A549 (cell line): ENCODE measurements at regions not wholly inside any gene's neighbourhood (a gene's known extent, or its start where the extent isn't known, plus 50 kb on each side); places are given as distances from the start of the nearest gene placed in this dataset.
"Not testable (repeated sequence)": the region's sequence is repeated elsewhere in the genome, so short reads cannot be mapped to it uniquely, and the experiment has no call there.

Experiments used
- FOSL2 ChIP-seq, 2 experiments: fragments of 450-650 bp in 1 of 2; fragments of >200 bp in 1 of 2; sonication (Bioruptor Twin) in 1 of 2; formaldehyde crosslinking; IDR thresholded peaks; 2 replicates each; pipeline versions ENCODE4 v1.5.0 to v1.6.1; 2016 to 2020; ENCODE audit warnings: mild to moderate bottlenecking in 1 of 2, moderate library complexity in 1 of 2
- GATA3 ChIP-seq: IDR thresholded peaks from 2 replicates; pipeline ENCODE4 v1.6.1; 2012; ENCODE audit warnings: borderline replicate concordance
- MAFK ChIP-seq: fragments of 450-650 bp; IDR thresholded peaks from 2 replicates; pipeline ENCODE4 v1.6.1; 2014; ENCODE audit not compliant: partially characterized antibody
- PHF8 ChIP-seq: fragments of 200-600 bp; sonication (generic); IDR thresholded peaks from 2 replicates; pipeline ENCODE4 v1.6.1; 2016; ENCODE audit warnings: low read depth, mild to moderate bottlenecking, antibody characterized with exemption, moderate library complexity, borderline replicate concordance
- POLR2A ChIP-seq: IDR thresholded peaks from 2 replicates; pipeline ENCODE4 v1.6.1; 2012; ENCODE audit warnings: mild to moderate bottlenecking, low read length
- RAD21 ChIP-seq, 2 experiments: fragments of >200 bp in 1 of 2; sonication (Bioruptor Twin) in 1 of 2; formaldehyde crosslinking in 1 of 2; IDR thresholded peaks in 1 of 2; conservative IDR thresholded peaks in 1 of 2; 2 replicates in 1 of 2; 3 replicates in 1 of 2; pipeline ENCODE4 v1.6.1; 2012 to 2018; ENCODE audit warnings: inconsistent platforms in 1 of 2
- TP53 ChIP-seq: fragments of 250-450 bp; sonication (Bioruptor Pico); IDR thresholded peaks from 2 replicates; pipeline ENCODE4 v1.5.0; 2021; ENCODE audit warnings: mild to moderate bottlenecking, moderate library complexity
- TF ChIP-seq, protein P1 (sequence below): fragments of 450-650 bp; IDR thresholded peaks from 2 replicates; pipeline ENCODE4 v1.6.1; 2014; ENCODE audit warnings: antibody characterized with exemption
- TF ChIP-seq, protein P2 (sequence below): fragments of >200 bp; sonication (Bioruptor Twin); formaldehyde crosslinking; IDR thresholded peaks from 3 replicates; pipeline ENCODE4 v1.5.1; 2016
- TF ChIP-seq, protein P3 (sequence below): fragments of >200 bp; sonication (Bioruptor Twin); formaldehyde crosslinking; IDR thresholded peaks from 3 replicates; pipeline ENCODE4 v1.6.1; 2016
- TF ChIP-seq, protein P4 (sequence below): IDR thresholded peaks from 2 replicates; pipeline ENCODE4 v1.6.1; 2012
- TF ChIP-seq, protein P5 (sequence below): fragments of 250-450 bp; sonication (Bioruptor Pico); IDR thresholded peaks from 2 replicates; pipeline ENCODE4 v1.5.0; 2021; ENCODE audit warnings: mild to moderate bottlenecking, moderate library complexity, borderline replicate concordance

DNA sequence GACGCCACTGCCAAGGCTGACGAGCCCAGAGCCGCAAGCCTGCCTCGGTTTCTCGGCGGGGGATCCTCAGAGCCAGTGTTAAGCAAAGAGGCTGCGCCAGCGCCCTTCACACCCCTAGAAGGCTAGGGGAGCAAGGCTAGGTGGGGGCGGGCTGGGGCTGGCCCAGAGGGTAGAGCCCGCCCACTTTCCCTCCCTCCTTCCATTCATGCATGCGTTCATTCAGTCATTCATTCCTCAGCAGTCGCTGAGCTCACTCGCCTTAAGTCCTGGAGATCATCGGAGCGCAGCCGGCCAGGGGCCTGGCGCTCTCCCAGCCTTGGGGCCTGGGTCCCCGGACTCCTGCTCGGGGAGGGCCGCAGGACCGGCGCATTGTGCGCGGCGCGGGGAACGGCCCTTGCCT is 5499.6 kb upstream of the TPTE start:
- TF ChIP-seq POLR2A; MAFK; GATA3; FOSL2 (IDR thresholded peaks at IDR 0.05); FOSL2 (CRISPR knock-in tag; IDR thresholded peaks at IDR 0.05); RAD21 (conservative IDR thresholded peaks at IDR 0.05 in 1 of 2, IDR thresholded peaks at IDR 0.05 in 1 of 2); PHF8; TP53 (CRISPR knock-in tag): not testable (repeated sequence)
- TF ChIP-seq, protein P1, sequence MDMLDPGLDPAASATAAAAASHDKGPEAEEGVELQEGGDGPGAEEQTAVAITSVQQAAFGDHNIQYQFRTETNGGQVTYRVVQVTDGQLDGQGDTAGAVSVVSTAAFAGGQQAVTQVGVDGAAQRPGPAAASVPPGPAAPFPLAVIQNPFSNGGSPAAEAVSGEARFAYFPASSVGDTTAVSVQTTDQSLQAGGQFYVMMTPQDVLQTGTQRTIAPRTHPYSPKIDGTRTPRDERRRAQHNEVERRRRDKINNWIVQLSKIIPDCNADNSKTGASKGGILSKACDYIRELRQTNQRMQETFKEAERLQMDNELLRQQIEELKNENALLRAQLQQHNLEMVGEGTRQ = not testable (repeated sequence)
- TF ChIP-seq, protein P2, sequence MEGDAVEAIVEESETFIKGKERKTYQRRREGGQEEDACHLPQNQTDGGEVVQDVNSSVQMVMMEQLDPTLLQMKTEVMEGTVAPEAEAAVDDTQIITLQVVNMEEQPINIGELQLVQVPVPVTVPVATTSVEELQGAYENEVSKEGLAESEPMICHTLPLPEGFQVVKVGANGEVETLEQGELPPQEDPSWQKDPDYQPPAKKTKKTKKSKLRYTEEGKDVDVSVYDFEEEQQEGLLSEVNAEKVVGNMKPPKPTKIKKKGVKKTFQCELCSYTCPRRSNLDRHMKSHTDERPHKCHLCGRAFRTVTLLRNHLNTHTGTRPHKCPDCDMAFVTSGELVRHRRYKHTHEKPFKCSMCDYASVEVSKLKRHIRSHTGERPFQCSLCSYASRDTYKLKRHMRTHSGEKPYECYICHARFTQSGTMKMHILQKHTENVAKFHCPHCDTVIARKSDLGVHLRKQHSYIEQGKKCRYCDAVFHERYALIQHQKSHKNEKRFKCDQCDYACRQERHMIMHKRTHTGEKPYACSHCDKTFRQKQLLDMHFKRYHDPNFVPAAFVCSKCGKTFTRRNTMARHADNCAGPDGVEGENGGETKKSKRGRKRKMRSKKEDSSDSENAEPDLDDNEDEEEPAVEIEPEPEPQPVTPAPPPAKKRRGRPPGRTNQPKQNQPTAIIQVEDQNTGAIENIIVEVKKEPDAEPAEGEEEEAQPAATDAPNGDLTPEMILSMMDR = not testable (repeated sequence)
- TF ChIP-seq, protein P3, sequence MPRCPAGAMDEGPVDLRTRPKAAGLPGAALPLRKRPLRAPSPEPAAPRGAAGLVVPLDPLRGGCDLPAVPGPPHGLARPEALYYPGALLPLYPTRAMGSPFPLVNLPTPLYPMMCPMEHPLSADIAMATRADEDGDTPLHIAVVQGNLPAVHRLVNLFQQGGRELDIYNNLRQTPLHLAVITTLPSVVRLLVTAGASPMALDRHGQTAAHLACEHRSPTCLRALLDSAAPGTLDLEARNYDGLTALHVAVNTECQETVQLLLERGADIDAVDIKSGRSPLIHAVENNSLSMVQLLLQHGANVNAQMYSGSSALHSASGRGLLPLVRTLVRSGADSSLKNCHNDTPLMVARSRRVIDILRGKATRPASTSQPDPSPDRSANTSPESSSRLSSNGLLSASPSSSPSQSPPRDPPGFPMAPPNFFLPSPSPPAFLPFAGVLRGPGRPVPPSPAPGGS = not testable (repeated sequence)
- TF ChIP-seq, protein P4, sequence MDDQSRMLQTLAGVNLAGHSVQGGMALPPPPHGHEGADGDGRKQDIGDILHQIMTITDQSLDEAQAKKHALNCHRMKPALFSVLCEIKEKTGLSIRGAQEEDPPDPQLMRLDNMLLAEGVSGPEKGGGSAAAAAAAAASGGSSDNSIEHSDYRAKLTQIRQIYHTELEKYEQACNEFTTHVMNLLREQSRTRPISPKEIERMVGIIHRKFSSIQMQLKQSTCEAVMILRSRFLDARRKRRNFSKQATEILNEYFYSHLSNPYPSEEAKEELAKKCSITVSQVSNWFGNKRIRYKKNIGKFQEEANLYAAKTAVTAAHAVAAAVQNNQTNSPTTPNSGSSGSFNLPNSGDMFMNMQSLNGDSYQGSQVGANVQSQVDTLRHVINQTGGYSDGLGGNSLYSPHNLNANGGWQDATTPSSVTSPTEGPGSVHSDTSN = not testable (repeated sequence)
- TF ChIP-seq, protein P5, sequence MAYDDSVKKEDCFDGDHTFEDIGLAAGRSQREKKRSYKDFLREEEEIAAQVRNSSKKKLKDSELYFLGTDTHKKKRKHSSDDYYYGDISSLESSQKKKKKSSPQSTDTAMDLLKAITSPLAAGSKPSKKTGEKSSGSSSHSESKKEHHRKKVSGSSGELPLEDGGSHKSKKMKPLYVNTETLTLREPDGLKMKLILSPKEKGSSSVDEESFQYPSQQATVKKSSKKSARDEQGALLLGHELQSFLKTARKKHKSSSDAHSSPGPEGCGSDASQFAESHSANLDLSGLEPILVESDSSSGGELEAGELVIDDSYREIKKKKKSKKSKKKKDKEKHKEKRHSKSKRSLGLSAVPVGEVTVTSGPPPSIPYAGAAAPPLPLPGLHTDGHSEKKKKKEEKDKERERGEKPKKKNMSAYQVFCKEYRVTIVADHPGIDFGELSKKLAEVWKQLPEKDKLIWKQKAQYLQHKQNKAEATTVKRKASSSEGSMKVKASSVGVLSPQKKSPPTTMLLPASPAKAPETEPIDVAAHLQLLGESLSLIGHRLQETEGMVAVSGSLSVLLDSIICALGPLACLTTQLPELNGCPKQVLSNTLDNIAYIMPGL (CRISPR knock-in tag) = not testable (repeated sequence)
